ENCODE measurements at regions not wholly inside any gene's neighbourhood (a gene's known extent, or its start where the extent isn't known, plus 50 kb on each side); places are given as distances from the start of the nearest gene placed in this dataset.
A peak's percentile ranks its signal among the peaks of the same experiment; 100 is the strongest.

DNA sequence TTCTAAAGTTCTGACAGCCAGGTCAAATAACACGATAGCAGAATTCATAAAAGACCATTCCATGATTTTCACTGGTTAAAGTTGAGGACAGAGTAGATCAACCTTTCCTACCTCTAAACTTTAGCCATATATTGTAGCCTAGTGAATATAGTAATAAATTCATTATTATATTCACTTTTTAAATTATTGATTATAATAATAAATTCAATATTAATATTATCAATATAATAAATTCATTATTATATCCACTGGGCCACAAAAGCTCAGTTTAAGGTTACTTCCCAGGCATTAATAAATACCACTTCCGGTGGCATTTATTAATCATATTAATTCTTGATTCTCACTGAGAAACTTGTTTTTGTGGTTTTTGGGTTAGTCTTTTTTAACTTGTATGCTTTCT is 85.7 kb upstream of the GPC6 start:
- no peak for DNase-seq (ENCODE audit: low spot score)

GRCh38 chr13:93144031-93144430 is 82.6 kb upstream of the GPC6 start:
- no peak for DNase-seq (ENCODE audit: low spot score)

DNA sequence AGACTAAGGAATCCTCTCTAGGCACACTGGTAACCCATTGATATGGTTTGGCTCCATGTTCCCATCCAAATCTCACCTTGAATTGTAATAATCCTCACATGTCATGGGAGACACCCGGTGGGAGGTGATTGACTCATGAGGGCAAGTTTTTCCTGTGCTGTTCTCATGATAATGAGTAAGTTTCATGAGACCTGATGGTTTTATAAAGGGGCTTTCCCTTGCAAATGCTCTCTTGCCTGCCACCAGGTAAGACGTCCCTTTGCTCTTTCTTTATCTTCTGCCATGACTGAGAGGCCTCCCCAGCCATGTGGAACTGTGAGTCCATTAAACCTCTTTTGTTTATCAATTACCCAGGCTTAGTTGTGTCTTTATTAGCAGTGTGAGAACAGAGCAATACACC is 81.4 kb upstream of the GPC6 start:
- DNase-seq (ENCODE audit: low spot score), result no peak

GRCh38 chr13:93146584-93147297 is 79.9 kb upstream of the GPC6 start:
- peak; percentile 33 for DNase-seq (ENCODE audit: low spot score)

DNA sequence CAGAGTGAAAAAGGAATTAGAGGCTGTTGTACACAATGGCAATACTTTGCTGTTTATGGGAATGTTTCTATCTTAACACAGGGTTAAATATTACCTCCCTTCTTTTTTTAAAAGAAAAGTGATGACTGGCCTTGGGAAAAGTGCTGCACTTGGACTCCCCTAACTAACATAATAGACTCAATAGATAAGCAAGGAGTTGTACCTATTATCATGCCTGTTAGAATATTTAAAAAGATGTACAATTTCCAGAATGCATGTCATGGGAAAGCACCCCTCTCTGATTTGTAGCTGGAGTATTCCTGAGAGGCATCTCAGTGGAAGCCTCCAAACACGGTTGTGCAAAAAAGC is 79.3 kb upstream of the GPC6 start:
- no peak for DNase-seq (ENCODE audit: low spot score)

- no peak for DNase-seq (ENCODE audit: low spot score)
Observed at GRCh38 chr13:93147946-93148345, 78.7 kb upstream of the GPC6 start.

DNA sequence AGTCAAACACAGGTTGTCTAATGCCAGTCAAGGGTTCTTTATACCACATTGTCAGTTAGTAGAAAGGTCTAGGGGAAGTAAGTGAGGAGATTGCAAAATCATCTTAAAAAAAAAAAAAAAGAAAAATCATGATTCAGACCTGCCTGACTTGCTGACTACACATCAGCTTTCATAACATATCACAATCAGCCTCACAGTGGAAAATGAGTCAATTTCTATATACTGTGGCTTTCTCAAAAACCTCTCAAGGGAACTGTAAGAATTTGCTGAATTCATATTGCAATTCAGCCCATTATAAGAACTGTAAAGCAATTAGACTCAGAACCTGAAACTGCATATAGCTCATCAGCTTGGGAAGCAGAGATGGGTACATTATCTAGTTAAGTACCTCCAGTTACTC is 75.3 kb upstream of the GPC6 start:
- DNase-seq (ENCODE audit: low spot score), result peak; percentile 41

DNA sequence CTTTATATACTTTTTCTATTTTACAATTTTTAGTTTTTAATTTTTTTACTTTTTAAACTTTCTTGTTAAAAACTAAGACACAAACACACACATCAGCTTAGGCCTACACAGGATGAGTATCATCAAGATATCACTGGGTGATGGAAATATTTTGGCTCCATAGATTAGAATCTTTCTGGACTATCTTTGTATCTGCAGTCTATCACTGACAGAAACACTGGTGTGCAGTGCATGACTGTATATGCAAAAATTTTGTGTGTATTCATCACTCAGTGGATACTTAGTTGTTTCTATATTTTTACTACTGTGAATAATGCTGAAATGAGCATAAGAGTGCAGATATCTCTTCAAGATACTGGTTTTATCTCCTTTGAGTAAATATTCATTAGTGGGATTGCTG is 68.0 kb upstream of the GPC6 start:
- DNase-seq (ENCODE audit: low spot score), result no peak

- DNase-seq (ENCODE audit: low spot score), result peak; percentile 13
Observed at GRCh38 chr13:93169980-93170379, 56.6 kb upstream of the GPC6 start.

GRCh38 chr13:93172109-93172508 is 54.5 kb upstream of the GPC6 start:
- no peak for DNase-seq (ENCODE audit: low spot score)

- DNase-seq (ENCODE audit: low spot score), result no peak
Observed at GRCh38 chr13:93173654-93174053, 53.0 kb upstream of the GPC6 start.

DNA sequence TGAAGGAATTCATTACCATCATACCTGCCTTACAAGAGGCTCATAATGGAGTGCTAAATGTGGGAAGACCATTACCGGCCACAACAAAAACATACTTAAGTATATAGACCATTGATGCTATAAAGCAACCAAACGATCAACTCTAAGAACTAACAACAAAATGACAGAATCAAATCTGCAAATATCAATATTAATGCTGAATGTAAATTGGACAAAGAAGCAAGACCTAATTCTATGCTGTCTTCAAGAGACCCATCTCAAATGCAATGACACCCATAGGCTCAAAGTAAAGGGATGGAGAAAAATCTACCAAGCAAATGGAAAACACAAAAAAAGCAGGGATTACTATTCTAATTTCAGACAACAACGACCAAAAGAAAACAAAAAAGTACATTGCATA is 52.3 kb upstream of the GPC6 start:
- no peak for DNase-seq (ENCODE audit: low spot score)

Measured in COLO829 (cell line).